Renal cortex interstitium (tissue), 11 donors: ENCODE measurements at regions not wholly inside any gene's neighbourhood (a gene's known extent, or its start where the extent isn't known, plus 50 kb on each side); places are given as distances from the start of the nearest gene placed in this dataset.
"Not testable (repeated sequence)": the region's sequence is repeated elsewhere in the genome, so short reads cannot be mapped to it uniquely, and the experiment has no call there.

Experiments used
- DNase-seq, 11 donors: peaks; one replicate each; pipeline ENCODE4 v3.0.0-alpha.2; 2013; ENCODE audit warnings: low read depth in 9 of 11, low spot score in 4 of 11; ENCODE audit errors: extremely low read depth in 1 of 11

DNA sequence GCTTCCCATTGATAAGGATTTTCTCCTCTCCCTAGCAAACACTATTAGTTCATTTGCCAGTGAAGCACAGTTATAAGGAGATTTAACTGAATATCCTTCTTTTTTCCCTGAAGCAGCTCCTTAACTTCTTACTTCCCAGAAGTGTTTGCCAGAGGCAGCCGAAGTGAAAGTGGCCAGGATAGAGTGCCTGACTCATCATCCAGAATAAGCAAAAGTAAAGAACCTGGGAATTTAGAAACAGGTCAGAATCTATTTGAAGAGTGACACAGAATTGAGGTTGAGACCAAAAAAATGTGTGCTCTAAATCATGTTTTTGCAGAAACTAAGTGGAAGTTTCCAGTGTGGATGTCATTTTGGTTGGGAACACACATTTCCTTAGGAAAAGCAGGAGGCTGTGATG, 249.6 kb upstream of the VWC2 start:
- no peak for DNase-seq

DNA sequence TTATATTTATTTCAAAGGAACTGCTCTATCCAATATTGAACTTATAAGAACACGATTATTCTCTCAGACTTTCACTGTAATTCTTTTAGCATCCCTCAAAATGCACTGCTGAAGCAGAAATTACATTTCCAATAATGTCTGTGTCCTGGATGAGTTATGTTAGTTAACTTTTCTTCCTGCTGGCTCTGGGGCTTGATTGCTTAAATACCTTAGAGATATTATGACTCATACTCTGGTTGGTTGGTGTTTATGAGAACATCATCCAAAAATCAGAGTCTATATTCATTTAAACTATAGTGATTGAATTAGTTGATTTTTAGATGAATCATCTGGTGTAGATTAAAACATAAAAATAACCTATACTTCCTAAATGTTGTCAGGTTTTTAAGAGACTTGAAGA, 246.3 kb upstream of the VWC2 start:
- no peak for DNase-seq

DNA sequence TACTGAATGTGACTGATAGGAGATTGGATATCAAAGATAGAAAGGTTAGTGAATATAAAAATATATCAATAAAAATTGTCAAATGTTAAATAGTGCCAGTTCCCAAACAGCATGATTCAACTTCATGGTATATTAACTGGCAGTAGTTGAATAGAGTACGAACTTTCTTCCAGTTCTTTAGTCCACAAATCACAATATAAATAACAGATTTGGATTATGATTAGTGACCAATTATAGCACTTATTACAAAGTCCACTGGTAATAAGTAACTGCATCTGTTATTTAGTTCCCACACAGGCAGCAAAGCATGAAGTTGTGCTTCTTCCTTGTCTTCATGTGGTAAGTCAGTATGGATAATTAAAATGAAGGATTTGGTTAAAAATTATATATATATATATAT, 243.0 kb upstream of the VWC2 start:
- peak in 1 of 11 donors; percentile 8 for DNase-seq

DNA sequence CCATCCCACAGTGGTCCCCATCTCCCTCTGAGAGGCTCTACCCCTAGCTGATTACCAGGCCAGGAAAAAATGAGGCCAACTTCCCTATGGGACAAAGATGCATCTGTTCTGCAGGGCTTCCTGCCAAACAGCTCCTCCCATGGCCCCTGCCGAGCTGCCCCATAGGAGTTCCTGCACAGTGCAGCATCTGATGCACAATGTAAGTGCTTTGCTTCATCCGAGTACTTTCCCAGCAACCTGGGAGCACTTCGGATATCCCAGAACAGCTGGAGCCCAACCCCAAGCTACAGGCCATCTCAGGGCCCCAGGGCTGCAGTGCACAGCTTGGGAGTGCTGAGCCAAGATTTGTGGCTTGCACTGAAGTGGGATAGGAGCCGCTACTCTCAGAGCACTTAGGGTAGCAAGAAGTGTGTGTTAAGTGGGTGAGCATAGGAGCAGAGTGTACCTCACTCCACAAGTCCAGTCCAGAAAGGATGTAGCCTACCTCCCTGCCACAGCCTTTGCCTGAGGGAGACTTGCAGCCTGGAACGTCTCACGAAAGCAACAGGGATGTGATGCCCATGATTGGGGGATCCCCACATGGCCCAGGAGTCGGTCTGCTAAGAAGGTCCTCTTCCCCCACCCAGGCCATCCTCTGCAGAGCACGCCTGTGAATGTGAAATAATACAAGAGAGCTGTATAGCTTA, 209.6 kb upstream of the VWC2 start:
- no peak for DNase-seq

DNA sequence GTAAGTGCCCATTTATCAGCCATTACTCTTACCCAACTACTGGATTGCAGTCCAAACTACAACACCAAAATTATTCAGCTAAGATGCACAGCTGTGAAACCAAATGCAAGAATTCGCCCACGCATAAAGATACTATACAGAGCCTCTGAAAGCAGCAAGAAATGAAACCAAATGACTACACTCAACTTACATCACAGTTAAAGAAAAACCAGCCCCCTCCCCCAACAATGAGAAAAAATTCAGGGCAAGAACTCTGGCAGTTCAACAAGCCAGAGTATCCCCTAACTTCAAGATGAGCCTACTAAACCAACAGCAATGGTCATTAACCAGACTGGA, 209.1 kb upstream of the VWC2 start:
- no peak for DNase-seq

DNA sequence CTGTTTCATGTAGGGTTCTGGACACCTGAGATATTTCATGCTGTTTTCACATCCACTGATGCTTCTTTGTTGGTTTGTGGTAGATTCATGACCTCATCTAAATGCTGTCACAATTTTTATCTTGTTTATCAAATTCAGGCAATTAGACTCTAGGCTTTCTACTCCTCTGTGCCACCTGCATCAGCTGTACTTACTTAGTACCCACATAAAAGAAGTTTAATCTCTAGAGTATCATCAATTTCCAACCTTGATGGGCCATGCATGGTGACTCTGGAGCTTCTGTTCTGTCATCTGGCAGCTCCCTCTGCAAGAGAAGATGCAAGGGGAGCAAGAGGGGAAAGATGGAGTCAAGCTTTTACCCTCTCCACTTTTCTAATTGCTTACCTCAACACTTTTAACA, 195.9 kb upstream of the VWC2 start:
- DNase-seq: no peak

DNA sequence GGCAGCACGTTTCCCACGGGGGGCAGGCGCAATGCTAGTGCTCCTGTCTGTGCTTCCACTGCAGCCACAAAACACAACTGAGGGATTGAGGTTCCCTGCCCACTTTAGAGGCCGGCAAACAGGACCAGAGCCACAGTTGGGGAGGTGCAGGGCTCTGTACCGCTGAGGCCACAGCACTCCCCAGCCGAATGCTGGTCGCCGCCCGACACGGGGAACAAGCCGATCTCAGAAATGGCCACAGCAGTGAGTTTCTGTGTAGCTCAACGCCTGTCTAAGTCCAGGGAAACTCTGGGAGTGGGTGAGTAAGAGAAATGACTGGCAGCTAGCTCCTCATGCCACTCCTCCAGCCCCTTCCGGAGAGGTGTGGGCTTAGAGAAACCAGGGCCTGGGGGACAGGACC, 194.0 kb upstream of the VWC2 start:
- no peak for DNase-seq

DNA sequence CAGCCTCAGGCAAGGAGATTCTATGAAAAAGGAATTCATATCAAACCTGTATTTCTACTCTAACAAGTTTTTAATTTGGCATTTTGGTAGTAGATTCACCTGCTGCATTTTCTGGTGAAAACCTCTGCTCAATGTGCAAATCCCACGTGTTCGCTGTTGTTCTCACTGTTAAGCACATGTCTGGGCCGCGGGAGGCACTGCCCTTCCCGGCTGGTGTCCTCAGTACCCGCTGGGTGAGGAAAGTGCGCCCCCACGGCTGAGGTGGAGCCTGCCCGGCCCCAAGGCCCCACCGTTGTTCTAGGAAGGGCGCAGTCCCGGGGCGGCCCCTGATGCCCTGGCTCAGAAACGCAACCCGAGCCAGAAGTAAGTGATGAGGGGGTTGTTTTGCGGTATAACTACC, 193.4 kb upstream of the VWC2 start:
- DNase-seq: peak in 1 of 11 donors; percentile 0

DNA sequence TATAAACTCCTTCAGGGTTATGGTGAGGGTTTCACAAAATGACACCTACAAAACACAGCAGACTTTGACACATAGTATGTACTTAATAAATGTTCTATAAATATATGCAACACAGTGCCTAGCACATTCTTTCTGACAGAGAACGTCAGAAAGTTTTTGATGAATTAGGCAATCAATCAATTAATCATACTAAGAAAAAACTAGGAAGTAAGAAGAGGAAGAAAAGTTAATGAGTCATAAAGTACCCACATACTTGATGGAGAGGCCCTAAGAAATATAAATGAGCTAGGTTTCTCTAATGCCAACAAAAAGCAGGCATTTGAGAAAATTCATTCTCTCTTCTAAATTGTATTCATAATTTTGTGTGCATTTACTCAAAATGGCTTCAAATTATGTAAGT, 192.7 kb upstream of the VWC2 start:
- DNase-seq: no peak

DNA sequence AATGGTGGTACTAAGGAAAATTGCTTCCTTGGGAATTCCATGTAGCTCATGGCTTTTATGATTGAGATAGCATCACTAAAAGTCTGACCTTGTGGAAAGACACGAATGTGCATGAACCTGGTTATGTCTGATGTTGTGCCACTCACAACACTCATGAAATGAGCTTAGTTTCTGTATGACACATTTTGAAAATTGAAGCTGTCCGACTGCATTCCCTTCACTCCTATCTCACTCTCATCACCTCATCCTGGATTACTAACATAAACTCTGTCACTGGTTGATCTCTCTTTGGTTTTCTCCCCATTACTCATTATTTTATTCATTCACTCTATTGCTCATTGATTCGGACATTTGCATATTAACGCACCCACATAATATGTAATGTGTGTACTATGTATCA, 190.0 kb upstream of the VWC2 start:
- DNase-seq: no peak

DNA sequence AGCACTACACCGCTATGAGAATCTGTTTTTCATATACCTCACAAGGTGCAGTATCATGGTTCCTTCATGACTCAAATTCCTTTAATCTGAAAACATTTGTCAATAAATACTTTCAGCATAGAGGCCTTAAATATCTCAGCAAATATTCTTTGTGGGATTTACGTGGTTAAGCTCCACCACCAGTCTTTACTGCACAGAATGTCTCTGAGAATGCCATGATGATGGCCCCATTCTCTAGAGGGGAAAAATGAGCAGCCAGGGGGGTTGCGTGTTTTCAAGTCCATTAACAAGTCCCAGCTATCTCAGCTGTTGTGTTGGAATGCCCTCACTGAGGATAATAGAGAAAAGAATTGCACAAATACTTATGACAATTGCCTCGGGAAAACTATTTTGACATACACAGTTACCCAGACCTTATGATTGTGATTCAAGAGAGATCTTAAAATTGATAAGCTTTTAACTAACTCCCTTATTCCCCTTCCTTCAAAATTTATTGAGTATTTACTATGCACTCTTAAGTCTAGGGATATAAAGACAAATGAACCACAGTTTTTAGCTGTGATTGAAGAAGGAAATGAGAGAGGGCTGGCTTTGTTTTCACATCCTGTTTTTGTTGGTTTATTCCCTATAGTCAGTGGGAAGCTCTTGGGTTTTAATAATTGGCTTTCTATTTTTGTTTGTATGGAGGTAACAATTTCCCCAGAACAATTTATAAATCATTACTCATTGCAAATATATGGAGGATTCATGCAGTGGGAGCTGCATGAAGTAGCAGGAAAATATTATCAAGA, 176.5 kb upstream of the VWC2 start:
- no peak for DNase-seq

DNA sequence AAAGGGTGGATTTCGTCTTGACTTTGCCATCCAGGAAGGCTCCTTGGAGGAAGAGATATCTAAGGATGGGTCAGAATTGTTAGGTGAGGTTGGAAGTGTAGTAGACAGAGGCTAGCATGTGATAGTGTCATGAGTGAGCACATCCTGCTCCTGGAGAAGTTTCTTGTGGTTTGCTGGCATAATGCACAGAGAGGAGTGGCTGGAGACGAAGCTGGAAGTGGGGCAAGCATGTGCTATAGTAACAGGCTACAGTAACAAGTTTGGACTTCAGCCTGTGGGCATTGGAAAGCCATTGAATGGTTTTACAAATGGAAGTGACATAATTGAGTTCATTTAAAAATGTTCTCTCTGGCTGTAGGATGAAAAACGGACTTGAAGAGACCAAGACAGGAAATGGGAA, 175.6 kb upstream of the VWC2 start:
- no peak for DNase-seq

DNA sequence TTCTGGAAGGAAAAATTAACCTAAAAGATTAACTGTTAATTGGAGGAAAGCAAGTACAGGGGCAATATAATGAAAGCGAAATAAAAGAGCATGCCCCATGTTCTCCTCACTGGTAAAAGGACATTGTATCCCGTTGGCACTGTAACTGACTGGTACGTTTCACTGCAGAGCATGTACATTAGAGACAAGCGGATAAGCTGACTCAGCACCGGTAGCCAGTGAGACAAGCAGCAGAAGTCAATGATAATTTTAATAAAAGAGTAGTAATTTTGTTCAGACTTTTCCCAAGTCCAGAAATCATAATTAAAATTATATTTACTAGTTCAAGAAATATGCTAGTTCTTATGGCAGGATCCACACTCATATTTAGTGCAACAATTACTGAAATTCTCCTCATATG, 161.5 kb upstream of the VWC2 start:
- DNase-seq: no peak

DNA sequence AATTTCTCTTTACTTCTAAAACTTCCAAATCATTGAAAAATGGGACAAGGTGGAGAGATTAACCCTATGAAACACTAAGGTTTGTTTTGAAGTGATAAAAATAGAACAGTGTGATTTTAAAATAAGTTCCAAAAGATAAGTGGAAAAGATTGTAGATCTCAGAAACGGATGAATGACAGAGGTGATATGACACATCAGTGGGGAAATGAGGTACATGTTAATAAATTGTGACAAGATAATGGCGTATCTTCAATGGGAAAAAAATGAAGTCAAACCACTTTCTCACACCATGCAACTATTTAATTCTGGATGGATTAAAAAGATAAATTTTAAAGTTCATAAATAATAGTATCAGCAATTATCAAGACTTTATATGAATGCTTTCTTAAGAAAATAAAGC, 159.7 kb upstream of the VWC2 start:
- DNase-seq: no peak

DNA sequence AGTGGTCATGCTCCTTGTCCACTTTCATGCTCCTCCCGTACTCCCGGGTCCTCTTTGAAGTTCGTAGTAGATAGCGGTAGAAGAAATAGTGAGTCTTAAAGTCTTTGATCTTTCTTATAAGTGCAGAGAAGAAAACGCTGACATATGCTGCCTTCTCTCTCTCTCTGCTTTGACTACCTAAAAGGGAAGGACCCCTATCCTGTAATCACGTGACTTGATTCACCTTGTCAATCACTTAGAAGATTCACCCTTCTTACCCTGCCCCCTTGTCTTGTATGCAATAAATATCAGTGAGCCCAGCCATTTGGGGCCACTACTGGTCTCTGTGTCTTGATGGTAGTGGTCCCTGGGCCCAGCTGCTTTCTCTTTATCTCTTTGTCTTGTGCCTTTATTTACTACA, 158.5 kb upstream of the VWC2 start:
- not testable (repeated sequence) for DNase-seq

DNA sequence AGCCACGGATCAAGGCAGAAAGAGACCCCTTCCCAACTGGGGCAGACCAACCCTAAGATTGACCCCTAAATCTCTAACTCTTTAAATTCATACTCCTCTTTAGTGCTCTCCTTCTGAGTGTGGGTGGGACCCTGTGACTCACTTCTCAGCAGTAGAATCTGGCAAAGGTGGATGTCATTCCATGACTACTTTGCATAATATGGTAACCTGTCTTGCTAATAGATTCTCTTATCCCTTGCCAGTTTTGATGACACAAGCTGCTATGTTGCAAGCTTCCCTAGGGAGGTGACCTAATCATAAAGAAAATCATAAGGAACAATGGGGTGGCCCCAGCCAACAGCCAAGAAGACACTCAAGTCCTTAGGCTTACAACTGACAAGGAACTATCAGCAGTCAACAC, 155.4 kb upstream of the VWC2 start:
- DNase-seq: no peak

DNA sequence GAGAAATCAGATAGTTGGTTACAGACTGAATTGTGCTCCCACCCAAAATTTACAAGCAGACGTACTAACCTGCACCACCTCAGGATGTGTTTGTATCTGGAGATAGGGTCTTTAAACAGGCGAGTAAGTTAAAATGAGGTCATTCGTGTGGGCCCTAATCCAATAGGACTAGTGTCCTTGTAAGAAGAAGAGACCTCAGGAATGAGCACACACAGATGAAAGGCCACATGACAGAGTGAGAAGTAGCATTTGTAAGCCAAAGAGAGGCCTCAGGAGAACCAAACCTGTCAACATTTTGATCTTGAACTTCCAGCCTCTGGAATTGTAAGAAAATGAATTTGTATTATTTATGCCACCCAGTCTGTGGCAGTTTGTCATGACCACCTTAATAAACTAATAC, 149.5 kb upstream of the VWC2 start:
- DNase-seq: no peak

DNA sequence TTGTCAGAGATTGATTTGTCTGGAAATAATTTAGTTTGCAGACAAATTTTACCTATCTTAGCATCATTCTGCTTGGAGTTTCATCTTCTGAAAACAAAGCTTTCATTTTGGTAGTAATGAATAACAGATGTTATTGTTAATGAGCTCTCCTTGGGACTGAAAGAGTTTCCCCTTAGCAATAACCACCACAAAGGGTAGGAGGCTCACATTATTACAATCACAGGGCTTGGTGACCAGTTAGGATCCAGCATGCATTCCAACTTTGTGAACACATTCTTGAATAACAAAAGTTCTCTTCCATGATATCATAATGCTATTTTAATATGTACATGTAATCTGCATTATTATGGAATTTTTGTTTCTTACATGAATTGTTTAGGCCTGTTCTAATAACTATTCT, 148.8 kb upstream of the VWC2 start:
- DNase-seq: no peak

DNA sequence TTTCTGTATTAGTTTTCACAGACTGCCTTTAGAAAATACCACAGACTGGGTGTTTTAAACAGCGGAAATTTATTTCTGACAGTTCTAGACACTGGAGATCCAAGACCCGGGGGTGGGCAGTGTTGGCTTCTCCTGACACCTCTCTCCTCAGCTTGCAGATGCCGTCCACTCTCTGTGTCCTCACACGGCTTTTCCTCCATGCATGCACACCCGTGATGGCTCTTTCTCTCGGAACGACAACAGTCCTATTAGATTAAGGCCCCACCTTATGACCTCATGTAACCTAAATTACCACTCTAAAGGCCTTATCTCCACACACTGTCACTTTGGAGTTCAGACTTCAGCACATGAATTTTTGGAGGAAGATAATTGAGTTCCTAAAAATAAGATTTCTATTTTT, 142.9 kb upstream of the VWC2 start:
- no peak for DNase-seq

DNA sequence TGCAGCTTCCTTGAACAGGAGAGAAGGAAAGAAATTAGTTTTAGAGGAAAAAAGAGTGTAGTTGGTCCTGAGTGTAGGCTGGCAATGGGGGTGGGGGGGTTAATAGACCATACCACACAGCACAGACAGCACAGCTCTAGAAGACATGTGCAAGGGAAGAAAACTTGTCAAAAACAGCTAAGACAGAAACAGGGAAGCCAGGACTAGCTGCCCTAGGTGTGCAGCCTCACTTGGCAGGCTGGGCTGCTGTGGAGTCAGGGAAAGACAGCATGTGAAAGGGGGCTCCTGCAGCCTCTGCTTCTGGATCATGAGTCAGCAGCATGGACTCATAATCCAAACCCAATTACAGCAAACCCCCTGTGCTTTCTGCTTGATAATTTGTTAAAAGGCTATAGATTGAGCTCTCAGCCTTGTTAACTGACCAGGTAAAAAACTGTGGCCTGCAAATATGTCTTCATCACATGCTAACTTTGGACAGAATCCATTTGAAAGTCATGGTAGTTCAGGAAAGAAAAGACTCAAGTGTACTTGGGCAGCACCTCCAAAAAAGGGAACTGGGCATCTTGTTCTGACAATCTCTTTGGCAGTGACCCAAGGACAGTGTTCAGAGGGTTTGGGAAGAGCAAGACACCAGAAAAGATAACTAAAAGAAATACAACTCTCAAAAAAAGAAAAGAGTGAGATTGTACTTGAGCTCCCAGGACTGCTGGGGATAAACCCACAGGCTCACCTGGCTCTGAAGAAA, 142.2 kb upstream of the VWC2 start:
- no peak for DNase-seq
